GM19351 (cell line): ENCODE measurements at regions not wholly inside any gene's neighbourhood (a gene's known extent, or its start where the extent isn't known, plus 50 kb on each side); places are given as distances from the start of the nearest gene placed in this dataset.

Source experiments
- ATAC-seq: cut with Tn5 transposase; IDR thresholded peaks from one replicate; pipeline ENCODE4 v1.9.1; 2021; ENCODE audit warnings: mild to moderate bottlenecking, moderate library complexity; ENCODE audit not compliant: unreplicated experiment

DNA sequence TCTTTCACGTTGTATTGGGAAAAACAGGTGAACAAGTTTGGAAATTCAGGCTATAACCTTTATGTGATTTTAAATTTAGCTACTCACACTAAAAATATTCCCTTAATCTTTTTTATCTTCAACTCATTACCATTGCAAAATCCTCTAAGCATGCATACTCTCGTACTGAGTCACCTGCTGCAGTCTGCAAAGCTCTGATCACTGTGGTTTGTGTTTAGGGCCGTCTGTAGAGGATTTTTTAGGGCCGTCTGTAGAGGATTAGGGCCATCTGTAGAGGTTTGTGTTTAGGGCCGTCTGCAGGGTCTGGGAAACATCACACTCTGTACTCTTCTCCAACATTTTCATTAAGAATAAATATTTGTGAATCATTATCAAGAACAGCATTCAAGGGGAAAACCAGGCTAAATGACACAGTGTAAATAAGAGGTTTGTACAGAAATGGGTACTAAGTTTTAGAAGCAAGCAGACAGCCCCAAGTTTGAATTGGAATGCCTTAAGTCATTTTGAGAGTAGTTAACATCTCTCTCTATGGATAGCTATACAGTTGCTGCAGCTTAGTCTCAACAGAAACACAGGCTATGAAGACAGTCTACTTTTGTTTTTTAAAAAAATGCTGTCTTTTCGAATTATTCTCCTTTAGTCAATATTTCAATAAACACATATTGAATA is 155.0 kb upstream of the TSLP start:
- peak; percentile 72 for ATAC-seq

DNA sequence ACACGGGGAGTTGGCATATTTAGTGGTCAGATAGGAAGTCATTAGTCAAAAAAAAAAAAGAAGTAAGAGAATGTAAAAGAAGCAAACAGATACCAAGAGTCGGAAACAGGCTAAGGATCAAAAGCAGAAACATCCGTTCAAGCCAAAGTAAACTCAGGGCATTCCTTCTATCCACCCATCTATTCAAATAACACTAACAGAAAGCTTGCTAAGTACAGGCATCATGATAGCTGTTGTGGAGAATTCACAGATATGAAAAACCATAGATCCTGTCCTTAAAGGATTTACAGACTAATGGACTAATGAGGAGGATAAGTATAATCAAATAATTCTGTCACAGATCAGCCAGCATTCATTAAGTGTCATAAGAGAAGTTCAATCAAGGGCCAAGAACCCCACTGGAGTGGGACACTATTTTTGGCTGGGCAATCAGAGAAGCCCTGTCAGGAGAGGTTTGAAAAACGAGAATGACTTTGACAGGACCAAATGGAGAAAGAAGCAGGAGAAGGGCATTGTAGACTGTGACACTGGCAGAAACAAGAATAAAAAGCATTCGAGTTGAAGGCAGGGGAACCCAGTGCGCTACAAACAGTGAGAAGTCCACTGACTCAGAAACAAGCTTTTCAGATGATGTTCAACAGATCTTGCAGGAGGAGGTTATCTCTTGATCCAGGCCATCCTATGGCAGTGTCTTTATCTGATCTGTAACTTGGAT is 154.2 kb upstream of the TSLP start:
- no peak for ATAC-seq

DNA sequence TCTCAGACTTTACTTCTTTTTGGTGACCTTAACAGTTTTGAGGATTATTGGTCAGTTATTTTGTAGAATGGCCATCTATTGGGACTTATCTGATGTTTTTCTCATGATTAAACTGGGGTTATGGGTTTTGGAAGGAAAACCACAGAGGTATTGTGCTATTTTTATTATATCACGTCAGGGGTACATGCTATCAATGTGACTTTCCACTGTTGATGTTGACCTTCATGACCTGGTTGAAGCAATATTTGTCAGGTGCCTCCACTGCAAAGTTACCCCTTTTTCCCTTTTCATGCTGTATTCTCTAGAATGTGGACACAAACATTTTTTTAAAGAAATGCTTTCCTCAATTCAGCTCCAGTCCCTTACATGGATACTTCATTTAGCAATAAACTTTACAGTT is 152.8 kb upstream of the TSLP start:
- ATAC-seq, result no peak

DNA sequence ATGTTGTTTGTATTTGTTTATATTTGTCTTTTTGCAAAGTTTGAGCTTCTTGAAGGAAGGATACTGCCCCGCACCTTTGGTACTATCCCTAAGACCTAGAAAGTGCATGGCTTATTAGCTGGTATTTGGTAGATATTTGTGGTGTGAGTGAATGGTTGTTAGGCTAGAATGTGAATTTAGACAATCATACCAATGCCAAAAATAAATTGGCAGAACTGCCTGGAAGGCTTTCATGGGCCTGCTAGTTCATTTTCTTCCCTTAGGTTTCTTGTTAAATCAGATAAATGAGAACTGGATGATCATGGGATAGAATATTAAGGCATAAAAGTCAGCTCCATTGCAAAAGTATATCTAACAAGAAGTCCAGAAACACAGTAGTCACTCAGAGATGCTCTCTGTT is 147.5 kb upstream of the TSLP start:
- no peak for ATAC-seq

DNA sequence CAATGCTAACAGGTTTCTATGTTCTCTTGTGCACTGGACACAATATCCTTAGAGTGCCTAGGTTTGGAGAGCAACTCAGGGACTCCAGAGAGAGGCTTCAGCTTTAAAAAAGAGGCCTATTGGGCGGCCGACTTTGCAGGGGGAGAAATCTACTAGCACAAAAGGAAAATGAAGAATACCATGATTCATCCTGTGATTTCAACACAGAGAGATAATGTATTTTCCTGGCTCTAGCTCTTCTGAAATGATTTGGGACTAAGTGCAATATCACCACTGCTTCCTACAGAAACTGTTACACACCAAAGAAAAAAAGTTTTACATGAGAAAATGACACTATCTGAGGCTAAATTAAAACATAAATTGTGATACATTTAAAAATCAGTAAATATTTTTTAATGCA is 146.1 kb upstream of the TSLP start:
- ATAC-seq, result no peak

DNA sequence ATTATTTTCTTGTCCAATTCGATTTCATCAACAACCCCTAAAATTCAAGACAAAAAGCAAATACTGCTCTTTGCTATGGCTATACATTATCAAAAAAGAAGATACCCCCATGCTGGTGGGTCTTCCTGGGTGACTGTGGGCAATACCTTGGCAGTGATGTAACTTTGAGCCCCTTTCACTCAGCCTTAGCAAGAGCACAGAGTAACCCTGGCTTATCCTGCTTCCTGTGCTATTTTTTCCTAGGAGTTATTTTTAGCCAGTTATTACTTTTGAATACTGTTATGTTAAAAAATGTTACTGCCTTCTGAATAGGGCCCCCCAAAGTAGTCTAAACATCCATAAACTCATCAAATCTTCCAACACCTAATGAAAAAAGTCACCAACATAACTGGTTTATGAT is 145.6 kb upstream of the TSLP start:
- ATAC-seq, result no peak

DNA sequence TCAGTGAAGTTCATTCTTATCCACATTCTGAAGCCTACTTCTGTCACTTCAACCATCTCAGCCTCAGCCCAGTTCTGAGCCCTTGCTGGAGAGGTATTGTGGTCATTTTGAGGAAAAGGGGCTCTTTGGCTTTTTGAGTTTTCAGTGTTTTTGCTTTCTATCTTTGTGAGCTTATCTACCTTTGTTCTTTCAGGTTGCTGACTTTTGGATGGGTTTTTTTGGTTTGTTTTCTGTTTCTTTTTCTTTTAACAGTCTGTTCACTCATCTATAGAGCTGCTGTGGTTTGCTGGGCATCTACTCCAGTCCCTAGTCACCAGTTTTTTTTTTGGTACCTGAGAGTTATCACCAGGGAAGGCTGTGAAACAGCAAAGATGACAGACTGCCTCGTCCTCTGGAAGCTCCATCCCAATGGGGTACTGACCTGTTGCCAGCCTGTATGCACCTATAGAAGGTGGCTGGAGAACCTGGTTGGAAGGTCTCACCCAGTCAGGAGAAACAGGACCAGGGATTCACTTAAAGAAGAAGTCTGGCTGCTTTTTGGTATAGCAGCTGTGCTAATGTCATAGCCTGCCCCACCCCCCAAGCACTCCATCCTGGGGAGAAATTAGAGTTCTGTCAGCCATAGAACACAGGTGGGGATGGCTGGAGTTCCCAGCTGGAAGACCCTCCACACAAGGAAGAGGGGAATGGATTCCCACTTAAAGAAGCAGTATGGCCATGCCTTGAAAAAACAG is 138.6 kb upstream of the TSLP start:
- peak; percentile 89 for ATAC-seq

DNA sequence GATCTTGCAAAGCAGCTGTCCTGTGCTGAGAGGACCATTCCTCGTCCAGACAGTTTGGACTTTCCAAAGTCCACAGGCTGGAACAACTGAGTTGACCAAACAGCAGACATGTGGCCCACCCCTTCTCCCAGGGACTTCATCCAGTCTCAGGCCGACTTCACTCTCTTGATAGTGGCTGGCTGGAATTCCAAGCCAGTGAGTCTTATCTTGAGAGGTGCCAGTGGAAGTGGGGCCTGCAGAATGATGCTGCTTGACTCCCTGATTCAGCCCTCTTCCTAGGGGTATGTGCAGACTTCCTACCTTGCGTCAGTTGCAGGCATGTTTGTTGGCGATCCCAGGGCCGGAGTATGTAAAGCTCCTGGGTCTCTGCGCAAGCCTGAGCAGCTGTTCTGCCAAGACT is 131.4 kb upstream of the TSLP start:
- ATAC-seq, result no peak

DNA sequence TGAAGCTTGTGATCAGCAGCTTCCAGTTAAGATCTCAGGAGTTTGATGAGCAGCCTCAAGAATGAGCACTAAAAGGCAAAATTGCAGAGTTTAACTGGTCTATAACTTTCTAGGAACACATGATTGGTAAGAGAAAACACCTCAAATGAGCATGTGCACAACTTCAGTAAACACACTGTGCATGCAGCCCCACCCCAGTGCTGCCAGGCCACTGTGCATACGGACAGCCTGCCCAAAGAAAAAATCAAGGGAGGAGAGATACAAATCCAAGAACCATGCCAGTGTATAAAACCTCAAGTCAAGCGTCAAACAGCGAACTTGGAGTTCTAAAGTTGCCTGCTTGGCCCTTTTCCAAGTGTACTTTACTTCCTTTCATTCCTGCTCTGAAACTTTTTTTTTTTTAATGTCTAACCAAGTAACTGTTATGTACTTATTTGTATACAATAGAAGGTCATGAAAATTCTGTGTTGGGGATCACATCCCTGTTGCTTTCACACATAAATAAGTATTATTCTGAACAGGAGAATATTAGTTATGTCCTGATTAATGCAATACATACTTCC is 125.6 kb upstream of the TSLP start:
- ATAC-seq, result no peak

DNA sequence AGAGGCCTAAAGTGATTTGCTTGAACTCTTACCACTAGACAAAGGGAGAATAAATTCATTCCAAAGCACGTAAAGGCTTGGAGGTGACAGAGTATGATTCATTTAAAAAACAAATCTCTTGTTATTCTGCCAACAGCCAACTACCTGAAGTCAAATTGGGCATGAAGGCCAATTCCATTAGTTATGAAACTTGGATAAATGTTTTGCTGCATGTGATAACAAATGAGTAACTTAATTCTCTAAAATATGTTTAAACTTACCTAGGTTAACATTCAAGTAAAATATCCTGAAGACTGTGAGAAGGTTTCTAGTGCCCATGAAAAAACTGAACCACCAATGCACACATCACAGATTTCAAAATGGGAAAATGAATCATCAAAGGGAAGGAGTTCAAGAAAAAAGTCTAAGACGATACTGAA is 120.1 kb upstream of the TSLP start:
- ATAC-seq, result no peak

DNA sequence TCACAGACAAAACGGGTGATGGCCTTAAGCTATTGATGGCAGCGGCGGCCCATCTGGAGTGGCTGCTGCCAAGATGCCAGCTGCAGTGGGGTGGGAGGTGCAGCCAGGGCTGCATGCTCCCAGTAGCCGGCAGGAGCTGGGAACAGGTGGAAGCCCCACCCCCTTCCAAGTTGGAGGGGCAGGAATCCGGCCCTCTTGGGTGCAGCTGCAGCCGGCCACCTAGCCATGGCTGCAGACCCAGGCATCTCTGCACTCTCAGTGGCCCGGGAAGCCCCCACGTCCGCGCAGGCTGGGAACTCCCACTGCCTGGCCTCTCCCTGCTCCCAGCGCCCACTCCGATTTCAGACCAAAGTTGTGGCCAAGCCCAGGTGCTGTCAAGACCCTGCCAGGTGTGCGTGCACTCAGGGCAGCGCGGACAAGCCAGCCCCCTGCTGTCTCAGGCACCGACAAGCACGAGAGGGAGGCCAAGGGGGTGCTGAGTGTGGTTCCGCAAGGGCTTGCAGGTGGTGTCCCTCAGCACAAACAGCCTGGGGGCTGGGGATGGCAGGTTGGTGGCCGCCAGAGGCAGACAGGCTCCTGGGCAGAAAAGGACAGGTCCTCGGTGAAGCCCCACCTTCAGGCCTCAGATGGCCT is 115.1 kb upstream of the TSLP start:
- ATAC-seq, result no peak

DNA sequence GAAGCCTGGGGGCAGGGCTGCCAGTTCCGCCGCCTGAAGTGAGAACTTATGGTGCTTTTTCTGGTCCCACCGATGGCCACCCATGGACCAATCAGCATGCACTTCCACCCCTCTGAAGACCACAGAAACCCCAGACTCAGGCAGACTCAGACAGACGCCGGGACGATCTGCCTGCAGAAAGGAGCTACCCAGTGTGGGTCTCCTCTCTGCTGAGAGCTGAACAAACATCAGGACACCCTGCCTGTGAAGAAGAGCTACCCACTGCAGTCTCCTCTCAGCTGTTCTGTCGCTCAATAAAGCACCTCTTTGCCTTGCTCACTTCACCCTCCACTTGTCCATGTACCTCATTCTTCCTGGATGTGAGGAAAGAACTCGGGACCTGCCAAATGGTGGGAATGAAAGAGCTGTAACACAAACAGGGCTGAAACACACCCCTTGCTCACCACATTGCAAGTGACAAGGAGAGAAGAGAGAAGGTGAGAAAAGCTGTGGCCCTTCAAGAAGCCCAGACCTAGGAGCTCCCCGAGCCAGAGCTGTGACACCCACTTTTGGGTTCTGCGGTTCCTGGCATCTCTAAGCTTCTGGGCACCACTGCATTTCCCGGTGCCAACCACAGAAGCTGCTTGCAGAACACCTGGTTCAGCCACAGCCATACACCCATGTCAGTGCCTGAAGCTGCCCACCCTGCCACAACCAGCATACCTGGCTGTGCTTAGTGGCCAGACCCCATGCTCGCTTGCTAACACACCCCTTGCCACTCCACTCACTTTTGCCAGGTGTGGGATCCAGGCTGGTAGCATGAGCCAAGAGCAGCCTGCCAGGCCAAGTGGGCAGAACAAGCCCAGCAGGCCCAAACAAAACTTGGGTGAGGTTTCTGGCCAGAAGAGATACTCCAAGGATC is 114.3 kb upstream of the TSLP start:
- no peak for ATAC-seq

DNA sequence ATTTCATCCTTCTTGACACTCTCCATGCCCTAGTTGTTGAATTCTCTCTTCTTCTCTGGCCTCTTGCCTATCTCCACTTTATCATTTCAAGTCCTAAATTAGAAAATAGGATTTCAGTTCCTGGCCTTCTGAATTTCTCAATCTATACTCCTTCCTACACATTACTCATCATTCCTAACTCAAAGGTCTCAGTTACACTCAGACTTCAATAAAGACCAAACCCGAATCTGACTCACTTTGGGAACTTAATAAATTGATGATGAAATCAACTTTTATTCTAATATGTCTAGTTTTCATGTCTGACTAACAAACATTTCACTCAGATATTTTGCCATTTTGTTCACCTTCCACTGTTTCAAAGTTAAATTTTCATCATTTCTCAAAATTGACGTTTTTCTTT is 113.6 kb upstream of the TSLP start:
- ATAC-seq, result no peak

DNA sequence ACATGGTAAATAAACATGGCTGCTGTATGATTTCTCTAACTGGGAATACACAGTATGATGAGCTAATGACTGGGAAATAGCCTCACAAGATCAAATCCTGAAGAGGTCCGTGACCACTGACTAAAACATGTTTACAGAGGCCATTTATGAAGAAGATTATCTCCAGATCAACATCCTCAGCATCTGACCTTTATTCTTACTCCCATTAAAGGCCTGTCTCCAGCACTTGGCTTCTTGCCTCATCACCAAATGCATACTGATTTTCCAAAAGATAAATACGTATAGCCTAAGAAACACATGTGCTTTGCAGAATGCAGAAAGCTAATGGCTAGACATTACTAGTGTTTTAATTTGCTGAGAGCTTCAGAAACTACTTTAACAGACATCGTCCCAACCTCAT is 108.0 kb upstream of the TSLP start:
- no peak for ATAC-seq

DNA sequence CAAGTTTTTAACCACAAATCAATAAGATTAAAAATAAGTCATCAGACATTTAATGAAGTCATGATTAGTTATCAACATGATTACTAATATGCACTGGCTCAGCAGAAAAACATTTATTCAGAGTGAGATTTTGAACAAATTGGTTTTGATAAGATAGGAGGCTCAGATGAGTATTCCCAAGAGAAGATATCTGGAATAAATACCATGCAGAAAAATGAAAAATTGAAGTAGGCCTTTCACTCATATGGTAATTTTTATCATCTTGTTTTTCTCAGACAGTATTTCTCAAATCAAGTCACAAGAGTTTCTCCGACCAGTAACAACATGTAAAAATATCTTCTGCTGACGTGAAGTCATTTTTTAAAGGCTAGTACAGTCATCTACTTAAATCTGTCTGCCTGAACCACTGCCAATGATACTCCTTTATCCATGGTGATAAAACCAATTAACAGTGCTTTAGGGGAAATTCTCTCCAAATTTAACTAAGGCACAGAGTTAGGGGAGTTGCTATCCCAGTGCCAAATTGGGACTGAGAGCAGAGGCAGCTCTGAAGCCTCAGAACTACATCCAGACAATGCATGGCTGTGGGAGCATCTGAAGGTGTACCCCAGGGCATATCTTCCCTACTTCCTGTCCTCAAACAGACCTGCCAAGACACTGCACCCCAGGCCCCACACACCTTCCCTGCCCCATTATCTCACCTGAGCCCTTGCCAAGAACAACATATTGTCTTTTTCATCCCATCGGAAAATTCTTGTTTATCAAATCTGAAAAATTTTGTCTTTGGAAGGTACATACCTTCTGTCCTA is 105.5 kb upstream of the TSLP start:
- no peak for ATAC-seq

DNA sequence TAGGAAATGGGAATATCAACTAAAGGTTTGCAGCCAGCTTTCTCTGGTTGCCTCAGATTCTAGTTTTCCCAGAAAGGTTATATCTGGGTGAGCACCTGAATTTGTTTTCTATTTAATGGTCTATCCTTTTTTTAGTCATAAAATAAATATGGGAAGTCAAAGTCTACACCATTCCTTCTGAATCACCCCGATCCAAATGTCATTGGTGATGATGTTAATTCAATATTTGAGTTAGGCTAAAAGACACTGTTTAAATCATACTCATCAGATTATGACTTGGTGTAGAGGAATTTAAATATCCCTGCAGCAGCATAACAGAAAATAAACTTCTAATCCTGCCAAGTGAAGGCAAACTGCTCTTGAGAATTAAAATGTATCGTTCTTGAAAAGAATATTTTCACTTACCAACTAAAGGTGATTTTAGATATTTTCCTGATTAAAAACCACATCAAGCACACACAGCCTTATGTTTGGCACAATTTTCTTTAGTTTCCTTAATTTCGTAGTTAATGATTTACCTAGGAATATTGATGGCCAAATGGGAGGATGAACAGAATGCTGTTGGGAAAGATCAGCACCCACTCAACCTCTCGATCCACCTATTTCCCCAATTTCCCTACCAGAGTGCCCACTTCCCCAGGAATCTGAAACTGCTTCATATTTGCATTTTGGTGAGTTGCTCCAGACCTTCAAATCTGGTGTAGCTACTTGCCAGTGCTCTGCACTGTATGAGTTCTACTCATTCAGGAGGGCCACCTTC is 103.1 kb upstream of the TSLP start:
- no peak for ATAC-seq

DNA sequence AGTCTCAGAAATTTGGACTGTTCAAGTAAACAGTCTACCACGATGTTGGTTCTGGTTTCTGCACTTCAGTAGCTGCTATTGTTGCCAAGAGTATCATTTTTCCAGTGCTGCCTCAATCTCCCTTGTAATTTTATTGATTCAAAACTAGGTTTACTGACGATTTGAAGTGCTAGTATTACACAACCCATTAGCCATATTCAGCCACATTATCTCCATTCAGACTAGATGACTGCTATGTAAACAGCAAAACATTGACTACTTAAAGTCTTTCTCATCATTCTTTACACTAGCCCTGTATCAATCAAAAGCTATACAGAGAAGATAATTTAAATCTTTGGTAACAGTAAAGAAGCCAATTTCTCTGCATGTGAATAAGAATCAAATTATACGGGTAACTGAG is 102.0 kb upstream of the TSLP start:
- ATAC-seq, result no peak

DNA sequence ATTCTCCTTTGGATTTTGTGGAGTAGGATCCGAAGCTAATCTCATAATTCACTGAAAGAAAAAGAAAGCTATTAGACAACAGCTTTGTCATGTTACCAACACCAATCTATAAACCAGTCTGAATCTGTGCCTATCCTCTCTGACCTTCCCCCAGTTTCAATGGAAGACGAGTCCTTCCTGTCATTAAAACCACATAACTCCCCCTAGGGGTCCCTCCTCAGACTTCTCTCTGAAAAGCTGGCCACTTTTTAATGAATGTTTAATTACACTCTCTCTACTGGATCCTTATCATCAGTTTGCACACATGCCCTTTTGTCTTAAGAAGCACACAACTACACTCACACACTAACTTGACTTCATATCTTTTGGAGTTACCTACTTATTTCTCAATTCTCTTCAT is 98.0 kb upstream of the TSLP start:
- ATAC-seq, result no peak

DNA sequence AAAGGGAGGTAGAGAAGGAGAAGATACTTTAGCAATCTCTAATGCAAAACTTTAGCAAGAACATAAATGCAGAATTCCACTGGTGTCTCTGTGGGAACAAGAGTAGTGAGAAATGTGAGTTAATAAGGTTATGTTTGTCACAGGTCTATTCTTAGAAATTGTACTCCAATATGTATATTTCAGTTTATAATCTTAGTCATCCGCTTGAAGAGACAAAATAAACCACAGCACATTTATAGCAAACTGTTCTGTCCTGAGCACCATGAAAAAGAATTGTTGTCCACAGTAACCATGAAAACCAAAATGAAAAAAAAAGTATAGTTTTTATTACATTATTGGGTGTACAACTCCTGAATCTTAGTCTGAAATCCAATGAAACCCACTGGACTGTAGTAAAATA is 93.6 kb upstream of the TSLP start:
- no peak for ATAC-seq
